OCI-LY3 (cell line): ENCODE measurements at regions not wholly inside any gene's neighbourhood (a gene's known extent, or its start where the extent isn't known, plus 50 kb on each side); places are given as distances from the start of the nearest gene placed in this dataset.
"Not testable (repeated sequence)": the region's sequence is repeated elsewhere in the genome, so short reads cannot be mapped to it uniquely, and the experiment has no call there.

ENCODE experiments used
- H2AFZ ChIP-seq: fragments of 200-600, 300-600 bp; shearing (Covaris generic); 2 replicates; pipeline ENCODE4 v1.6.0; 2014; ENCODE audit warnings: antibody characterized with exemption, low read depth, low read length
- H3K27ac ChIP-seq: fragments of 200-600, 300-600 bp; sonication (generic); 2 replicates; pipeline ENCODE4 v1.5.1; 2014; ENCODE audit warnings: mild to moderate bottlenecking, low read length, moderate library complexity, mixed read lengths
- H3K27me3 ChIP-seq: fragments of 200-600, 300-600 bp; sonication (generic); 2 replicates; pipeline ENCODE4 v1.6.1; 2014; ENCODE audit warnings: low read depth, low read length, mixed read lengths
- H3K36me3 ChIP-seq: fragments of 200-600, 300-600 bp; sonication (generic); replicated peaks from 2 replicates; pipeline ENCODE3; 2014; ENCODE audit warnings: low read depth, low read length, mixed read lengths
- H3K4me1 ChIP-seq: fragments of 300-600, 200-600 bp; sonication (generic); 2 replicates; pipeline ENCODE4 v1.6.1; 2014; ENCODE audit warnings: low read length, mixed read lengths
- H3K4me2 ChIP-seq: fragments of 200-600, 300-600 bp; sonication (generic); 2 replicates; pipeline ENCODE4 v1.6.1; 2014; ENCODE audit warnings: low read length, mixed read lengths
- H3K4me3 ChIP-seq: fragments of 300-600, 200-600 bp; sonication (generic); 2 replicates; pipeline ENCODE4 v1.5.1; 2014; ENCODE audit warnings: antibody characterized with exemption, mild to moderate bottlenecking, low read length, moderate library complexity
- H3K79me2 ChIP-seq: fragments of 300-600, 200-600 bp; shearing (Covaris generic); 2 replicates; pipeline ENCODE4 v1.6.1; 2014; ENCODE audit warnings: mild to moderate bottlenecking, low read length, mixed read lengths
- H3K9ac ChIP-seq: fragments of 300-600, 200-600 bp; shearing (Covaris generic); 2 replicates; pipeline ENCODE4 v1.6.0; 2014; ENCODE audit warnings: mild to moderate bottlenecking, low read length, moderate library complexity
- H3K9me3 ChIP-seq: fragments of 200-600, 300-600 bp; shearing (Covaris generic); 2 replicates; pipeline ENCODE4 v1.6.1; 2014; ENCODE audit warnings: low read length, mixed read lengths; ENCODE audit not compliant: insufficient read depth
- H4K20me1 ChIP-seq: fragments of 200-600, 300-600 bp; sonication (generic); 2 replicates; pipeline ENCODE4 v1.6.1; 2016; ENCODE audit warnings: low read length, mixed read lengths; ENCODE audit not compliant: insufficient read depth
- CTCF ChIP-seq: fragments of 200-600, 300-600 bp; sonication (generic); IDR thresholded peaks from 2 replicates; pipeline ENCODE4 v1.5.1; 2014; ENCODE audit warnings: antibody characterized with exemption, low read length, low read depth
- EZH2phosphoT487 ChIP-seq: fragments of 200-600 bp; shearing (Covaris generic); IDR thresholded peaks from 2 replicates; pipeline ENCODE4 v1.6.1; 2018; ENCODE audit warnings: antibody characterized with exemption, mixed run types, low read depth

- no peaks in the 10 kb centered on the region for H3K79me2 ChIP-seq
- no peak overlapping the region for H3K4me2 ChIP-seq
- H2AFZ ChIP-seq, result no peak overlapping the region
- H3K27ac ChIP-seq, result no peak overlapping the region
- no peaks in the 10 kb centered on the region for H3K4me1 ChIP-seq
- no peaks in the 10 kb centered on the region for H3K36me3 ChIP-seq
- no peak overlapping the region for H3K9ac ChIP-seq
- H3K27me3 ChIP-seq, result no peaks in the 10 kb centered on the region
- no peaks in the 10 kb centered on the region for H3K9me3 ChIP-seq
- H3K4me3 ChIP-seq, result no peak overlapping the region
- no peaks in the 10 kb centered on the region for H4K20me1 ChIP-seq
- no peak for TF ChIP-seq EZH2phosphoT487
- no peak for TF ChIP-seq CTCF
These were observed 491.1 kb upstream of the KLF6 start for GRCh38 chr10:4276151-4276550.

- not testable (repeated sequence) for H4K20me1 ChIP-seq, H3K27me3 ChIP-seq, H3K4me1 ChIP-seq, H3K4me3 ChIP-seq, H3K9ac ChIP-seq, H3K9me3 ChIP-seq, H3K36me3 ChIP-seq, H3K4me2 ChIP-seq, H2AFZ ChIP-seq, H3K27ac ChIP-seq, H3K79me2 ChIP-seq
These were observed 489.7 kb upstream of the KLF6 start for GRCh38 chr10:4274671-4275070.

- Histone ChIP-seq H3K36me3 (no peaks in the 10 kb centered on the region), H3K4me1 (peaks cover 9% of the 10 kb centered on the region), H3K79me2 (no peaks in the 10 kb centered on the region), H3K9ac (no peak overlapping the region), H3K4me2 (no peak overlapping the region), H3K27me3 (no peaks in the 10 kb centered on the region), H3K9me3 (no peaks in the 10 kb centered on the region), H2AFZ (no peak overlapping the region), H3K27ac (no peak overlapping the region), H4K20me1 (no peaks in the 10 kb centered on the region), H3K4me3 (no peak overlapping the region)
- TF ChIP-seq EZH2phosphoT487 (no peak), CTCF (no peak)
These were observed 486.2 kb upstream of the KLF6 start for GRCh38 chr10:4271193-4271592.

GRCh38 chr10:4270116-4270515 lies 485.1 kb upstream of the KLF6 start:
- H4K20me1 ChIP-seq, result no peaks in the 10 kb centered on the region
- H3K9me3 ChIP-seq, result no peaks in the 10 kb centered on the region
- H3K4me1 ChIP-seq, result peaks cover 9% of the 10 kb centered on the region
- no peak overlapping the region for H3K9ac ChIP-seq
- H3K79me2 ChIP-seq, result no peaks in the 10 kb centered on the region
- TF ChIP-seq EZH2phosphoT487 (no peak), CTCF (no peak)
- peak overlapping the region; percentile 85 for H2AFZ ChIP-seq
- no peaks in the 10 kb centered on the region for H3K36me3 ChIP-seq
- H3K4me2 ChIP-seq, result peak overlapping the region; percentile 57
- H3K4me3 ChIP-seq, result peak overlapping the region; percentile 37
- no peak overlapping the region for H3K27ac ChIP-seq
- no peaks in the 10 kb centered on the region for H3K27me3 ChIP-seq

GRCh38 chr10:4268490-4268889 lies 483.5 kb upstream of the KLF6 start:
- H3K4me1 ChIP-seq, H3K4me2 ChIP-seq, H4K20me1 ChIP-seq, H3K9ac ChIP-seq, H3K36me3 ChIP-seq, H3K9me3 ChIP-seq, H3K27me3 ChIP-seq, H3K4me3 ChIP-seq, H2AFZ ChIP-seq, H3K79me2 ChIP-seq, H3K27ac ChIP-seq: not testable (repeated sequence)
